LNCAP (cell line): ENCODE measurements at regions not wholly inside any gene's neighbourhood (a gene's known extent, or its start where the extent isn't known, plus 50 kb on each side); places are given as distances from the start of the nearest gene placed in this dataset.

Source experiments
- CTCF ChIP-seq: fragments of 450-650 bp; IDR thresholded peaks from 2 replicates; pipeline ENCODE4 v1.5.1; 2017; ENCODE audit warnings: mild to moderate bottlenecking

DNA sequence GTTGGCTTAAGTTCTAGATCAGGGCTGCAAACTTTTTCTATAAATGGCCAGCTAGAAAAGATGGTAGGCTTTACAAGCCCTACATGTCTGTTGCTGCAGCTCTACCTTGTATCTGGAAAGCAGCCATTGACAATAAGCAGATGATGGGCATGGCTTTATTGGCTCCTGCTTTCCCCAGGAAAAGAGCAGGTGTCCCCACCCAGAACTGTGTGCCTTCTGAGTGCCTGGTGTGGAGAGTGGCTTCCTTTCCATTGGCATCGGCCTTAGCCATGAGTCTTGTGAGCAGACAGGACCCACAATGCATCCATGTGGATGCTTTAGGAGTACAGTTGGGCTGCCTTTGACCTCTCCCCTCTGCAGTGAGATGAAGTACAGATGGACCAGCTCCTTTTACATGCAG lies 120.2 kb downstream of the CD8B2 start:
- no peak for TF ChIP-seq CTCF

DNA sequence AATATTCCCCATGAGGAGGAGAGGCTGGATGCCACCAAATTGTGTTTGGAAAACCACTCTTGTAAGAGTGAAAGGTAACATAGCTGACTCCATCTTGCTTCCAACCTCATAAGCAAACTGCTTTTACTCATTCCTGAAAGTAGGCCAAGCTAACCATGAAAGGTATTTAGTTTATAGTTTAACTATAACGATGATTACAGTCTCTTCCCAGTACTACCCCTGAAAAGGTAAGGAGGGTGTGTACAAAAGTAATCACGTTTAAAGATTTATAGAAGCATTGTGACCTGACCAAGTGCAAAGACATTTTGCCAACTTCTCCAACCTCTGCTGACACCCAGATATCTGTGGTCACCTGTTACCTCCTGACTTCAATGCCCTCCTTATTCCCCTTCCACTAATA lies 122.6 kb downstream of the CD8B2 start:
- no peak for TF ChIP-seq CTCF

DNA sequence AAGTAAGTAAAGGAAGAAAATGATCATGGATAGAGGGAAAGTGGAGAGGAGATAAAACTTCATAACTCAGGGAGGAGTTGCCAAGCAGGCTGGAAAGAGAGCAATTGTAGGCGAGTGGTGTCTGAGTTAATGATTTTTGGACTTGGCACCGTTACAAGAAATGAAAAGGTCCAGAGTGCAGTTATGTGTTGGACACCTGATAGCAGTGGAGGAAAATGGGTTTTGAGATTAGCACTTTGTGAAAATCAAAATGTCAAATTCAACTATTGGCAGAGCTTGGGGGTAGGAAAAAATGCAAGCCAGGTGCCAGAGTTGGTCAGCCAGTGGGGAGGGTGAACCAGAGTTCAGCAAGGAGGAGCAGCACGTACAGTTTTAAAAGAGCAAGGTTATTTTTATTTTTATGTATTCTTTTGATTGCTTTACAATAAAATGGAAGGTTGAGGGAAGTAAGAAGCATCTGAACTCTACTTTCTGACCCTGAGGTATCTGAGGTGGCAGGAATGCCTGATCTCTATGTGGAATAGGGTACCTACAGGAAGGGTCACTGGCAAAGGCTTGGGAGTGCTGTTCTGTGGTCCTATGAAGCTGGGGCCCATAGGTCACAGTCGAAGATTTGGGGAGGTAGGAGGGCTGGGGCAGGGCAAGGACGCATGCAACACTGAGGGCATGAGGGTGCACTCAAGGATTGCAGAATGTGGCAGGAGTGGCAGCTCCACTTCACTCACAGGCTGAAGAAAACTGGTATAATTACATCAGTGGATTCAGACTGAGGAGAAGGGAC lies 127.5 kb downstream of the CD8B2 start:
- TF ChIP-seq CTCF = no peak

GRCh38 chr2:106618614-106619013 lies 131.4 kb downstream of the CD8B2 start:
- TF ChIP-seq CTCF = no peak

DNA sequence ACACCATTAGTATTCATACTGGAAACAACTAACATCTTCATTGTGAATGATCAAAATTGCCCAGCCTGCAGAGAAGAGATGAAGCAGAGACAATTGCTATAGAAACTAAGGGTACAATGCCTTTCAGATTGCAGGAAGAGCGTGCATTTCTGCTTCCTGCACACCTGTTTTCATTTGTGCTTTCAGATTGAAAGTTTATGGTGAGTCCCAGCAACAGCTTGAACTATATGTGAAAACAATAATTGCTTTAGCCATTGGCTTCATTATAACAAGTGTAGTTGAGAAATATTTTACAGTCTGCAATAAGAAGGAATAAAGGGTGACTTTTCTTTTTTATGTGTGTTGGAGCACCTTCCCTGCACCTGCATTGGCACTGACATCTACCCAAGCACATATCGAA lies 136.3 kb downstream of the CD8B2 start:
- TF ChIP-seq CTCF = no peak

DNA sequence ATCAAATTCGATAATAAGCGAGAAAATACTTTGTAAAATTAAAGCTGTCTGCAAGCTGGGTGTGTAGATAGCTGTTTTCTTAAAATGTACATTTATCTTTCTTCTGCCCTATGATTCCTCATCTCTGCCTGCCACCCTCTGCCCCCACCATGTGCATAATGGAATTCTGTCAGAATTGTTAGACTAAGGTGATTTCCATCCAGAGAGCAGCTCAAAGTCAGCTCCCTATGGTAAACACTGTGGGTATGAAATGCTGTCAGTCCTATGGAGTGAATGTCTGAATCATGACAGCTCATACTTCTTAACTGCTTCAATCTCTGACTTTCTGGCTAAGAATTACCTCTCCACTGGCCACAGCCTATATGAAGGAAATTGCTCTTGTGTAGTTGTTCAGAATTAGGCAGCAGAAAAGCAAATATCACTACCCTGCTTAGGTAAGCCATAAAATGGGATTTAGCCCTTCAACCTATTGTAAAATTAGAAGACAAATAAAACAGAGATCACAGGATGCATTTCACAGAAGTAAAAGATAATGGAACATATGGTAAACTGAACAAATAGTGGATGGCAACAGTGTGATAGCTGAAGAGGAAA lies 137.7 kb downstream of the CD8B2 start:
- no peak for TF ChIP-seq CTCF

DNA sequence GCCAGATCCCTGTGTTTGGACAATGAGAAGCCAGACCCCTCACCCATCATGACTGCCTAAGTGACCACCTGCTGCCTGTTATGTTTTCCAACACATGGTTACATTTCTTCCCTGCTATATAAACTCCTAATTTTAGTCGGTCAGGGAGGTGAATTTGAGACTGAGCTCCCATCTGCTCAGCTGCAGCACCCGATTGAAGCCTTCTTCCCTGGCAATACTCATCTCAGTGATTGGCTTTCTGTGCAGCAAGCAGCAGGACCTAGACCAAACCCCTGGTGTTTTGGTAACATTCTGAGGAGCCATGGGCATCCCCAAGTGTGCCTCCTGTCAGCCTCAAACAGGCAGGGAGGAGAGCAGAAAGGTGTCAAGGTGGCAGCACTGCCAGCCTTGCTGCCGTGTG lies 141.2 kb downstream of the CD8B2 start:
- TF ChIP-seq CTCF = no peak

DNA sequence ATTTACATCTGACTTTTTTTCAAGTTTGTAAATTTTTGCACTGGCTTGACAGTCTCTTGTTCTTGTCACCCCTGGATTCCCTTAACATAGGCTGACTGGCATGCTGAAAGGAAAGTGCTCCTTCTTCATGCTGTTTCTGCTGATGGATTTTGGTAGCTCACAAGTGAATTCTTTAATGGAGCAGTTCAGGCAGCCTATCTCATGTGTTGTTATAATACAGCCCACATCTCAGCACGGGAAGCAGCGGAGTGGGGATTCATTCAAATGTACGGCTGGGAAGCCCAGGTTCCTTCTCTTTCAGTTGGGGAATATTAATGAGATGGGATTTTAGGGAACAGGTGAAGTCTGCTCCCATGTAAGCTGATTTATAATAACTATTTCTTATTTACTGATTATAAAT lies 142.8 kb downstream of the CD8B2 start:
- no peak for TF ChIP-seq CTCF
